NCI-H748 treated with DMSO at 0.1 percent for 48 hours (cell line): ENCODE measurements at regions not wholly inside any gene's neighbourhood (a gene's known extent, or its start where the extent isn't known, plus 50 kb on each side); places are given as distances from the start of the nearest gene placed in this dataset.

Experiments used
- DNase-seq: peaks from one replicate; lab custom pipeline; 2025; lab: John Stamatoyannopoulos, UW

GRCh38 chr14:97874394-97874793 is 1077.2 kb downstream of the VRK1 start:
- DNase-seq, result no peak

DNA sequence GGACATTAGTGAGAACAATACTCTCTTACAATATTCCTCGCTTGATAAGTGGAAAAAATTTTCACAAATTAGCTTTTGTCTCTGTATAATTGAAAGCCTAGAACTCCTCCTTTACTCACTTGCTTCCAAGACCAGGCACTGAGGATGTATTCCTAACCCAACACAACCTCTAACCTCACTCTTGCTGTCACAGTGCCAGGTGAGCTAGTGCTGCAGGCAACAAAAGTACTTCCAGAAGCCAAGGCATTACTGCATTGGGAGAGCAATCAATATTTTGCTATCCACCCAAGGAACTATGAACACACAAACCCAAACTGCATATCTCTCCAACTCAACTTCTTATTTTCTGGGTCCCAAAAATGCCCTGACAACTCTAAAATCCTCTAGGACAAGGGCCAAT is 1081.0 kb downstream of the VRK1 start:
- no peak for DNase-seq

GRCh38 chr14:97878727-97879126 is 1081.5 kb downstream of the VRK1 start:
- DNase-seq, result no peak

DNA sequence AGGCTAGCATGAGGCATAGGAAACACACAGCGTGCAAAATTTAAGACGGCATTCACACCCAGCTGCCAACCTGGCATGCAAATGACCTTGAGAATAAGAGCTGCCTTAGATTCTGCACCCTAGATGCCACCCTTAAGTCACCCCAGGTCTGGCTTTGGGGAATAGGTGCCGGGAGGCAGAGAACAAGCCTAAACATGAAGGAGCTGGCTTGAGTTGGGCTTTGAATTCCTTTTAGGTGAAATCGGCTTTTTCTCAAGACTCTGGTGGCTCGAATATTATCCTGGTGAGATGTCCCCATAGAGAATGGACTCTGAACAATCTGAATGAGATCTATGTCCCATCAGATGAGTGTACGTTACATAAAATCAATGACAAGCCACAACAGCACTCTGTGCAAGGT is 1090.5 kb downstream of the VRK1 start:
- no peak for DNase-seq

DNA sequence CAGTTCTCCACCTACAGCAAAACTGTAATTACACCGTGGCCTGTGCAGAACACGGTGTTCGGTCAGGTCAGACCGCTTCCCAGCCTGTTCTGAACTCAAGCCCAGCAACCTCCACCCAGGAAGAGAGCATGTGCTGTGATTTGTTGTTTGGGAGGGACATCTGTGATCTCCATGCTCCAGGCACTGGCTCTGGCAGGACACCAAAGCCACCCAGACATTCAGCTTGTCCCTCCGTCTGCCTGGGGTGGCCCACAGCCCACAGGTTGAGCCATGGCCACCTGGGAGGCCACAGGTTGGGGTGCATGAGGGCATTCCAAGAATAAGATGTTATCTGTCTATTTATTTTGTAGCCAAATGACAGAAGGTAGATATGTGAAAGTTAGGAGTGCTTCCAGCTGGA is 1091.1 kb downstream of the VRK1 start:
- no peak for DNase-seq

DNA sequence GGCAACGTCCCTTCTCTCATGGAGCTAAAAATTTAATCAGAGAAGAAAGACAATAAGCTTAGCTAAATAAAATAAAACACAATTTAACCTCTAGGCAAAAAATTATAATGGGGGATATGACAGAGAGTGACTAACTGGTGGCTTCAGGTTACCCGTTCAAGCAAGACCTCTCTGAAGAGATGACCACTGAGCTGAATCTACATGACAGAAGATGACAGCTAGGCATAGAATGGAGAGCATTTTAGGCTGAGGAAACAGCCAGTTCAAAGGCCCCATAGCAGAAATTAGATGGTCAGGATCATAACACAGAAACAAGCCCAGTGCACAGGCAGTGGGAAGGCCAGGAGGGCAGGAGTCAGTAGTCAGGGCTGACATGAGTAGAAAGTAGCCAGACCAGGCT is 1094.3 kb downstream of the VRK1 start:
- no peak for DNase-seq

GRCh38 chr14:97894552-97894951 is 1097.4 kb downstream of the VRK1 start:
- DNase-seq, result no peak

- DNase-seq, result no peak
Measured at GRCh38 chr14:97900196-97900854, 1103.1 kb downstream of the VRK1 start.

GRCh38 chr14:97902630-97903029 is 1105.4 kb downstream of the VRK1 start:
- no peak for DNase-seq

- DNase-seq, result no peak
Measured at GRCh38 chr14:97903821-97904220, 1106.6 kb downstream of the VRK1 start.

DNA sequence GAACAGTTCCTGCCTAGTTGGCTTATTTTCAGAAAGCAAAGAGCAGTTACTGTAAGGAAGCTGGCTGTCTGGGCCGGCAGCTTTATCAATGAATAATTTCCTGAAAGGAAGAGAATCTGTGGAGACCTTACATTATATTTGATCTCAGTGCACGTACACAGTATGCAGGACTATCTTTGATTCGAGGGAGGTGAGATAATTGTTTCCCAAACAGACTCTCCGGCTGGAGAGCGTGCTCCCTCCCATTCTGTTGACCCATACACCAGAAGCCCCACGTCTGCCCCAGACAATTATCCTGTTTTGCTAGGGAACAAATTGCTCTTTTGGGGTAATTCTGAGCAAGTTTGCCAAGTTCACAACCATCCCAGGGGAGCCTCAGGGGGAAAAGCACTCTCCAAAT is 1115.0 kb downstream of the VRK1 start:
- peak; percentile 40 for DNase-seq

- DNase-seq, result no peak
Measured at GRCh38 chr14:97916100-97916499, 1118.9 kb downstream of the VRK1 start.

- DNase-seq, result no peak
Measured at GRCh38 chr14:97916669-97917568, 1119.7 kb downstream of the VRK1 start.

DNA sequence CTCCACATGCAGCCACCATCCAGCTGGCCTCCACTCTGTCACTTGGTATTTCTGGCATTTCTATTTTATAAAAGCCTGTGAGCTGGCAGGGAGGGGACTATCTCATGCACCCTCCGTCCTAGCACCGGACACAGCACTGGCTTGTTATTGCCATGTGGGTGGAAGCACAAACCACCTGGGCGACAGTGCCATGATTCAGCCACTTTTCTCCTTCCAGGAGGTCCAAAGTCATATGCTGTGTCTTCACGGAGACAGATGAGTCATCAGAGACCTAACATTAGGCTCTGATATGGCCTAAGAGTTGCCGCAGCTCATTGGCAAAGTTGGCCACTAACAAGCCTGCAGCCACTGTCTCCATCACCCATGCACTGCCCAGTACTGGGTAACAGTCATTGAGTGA is 1123.0 kb downstream of the VRK1 start:
- no peak for DNase-seq

- no peak for DNase-seq
Measured at GRCh38 chr14:97921296-97921695, 1124.1 kb downstream of the VRK1 start.

DNA sequence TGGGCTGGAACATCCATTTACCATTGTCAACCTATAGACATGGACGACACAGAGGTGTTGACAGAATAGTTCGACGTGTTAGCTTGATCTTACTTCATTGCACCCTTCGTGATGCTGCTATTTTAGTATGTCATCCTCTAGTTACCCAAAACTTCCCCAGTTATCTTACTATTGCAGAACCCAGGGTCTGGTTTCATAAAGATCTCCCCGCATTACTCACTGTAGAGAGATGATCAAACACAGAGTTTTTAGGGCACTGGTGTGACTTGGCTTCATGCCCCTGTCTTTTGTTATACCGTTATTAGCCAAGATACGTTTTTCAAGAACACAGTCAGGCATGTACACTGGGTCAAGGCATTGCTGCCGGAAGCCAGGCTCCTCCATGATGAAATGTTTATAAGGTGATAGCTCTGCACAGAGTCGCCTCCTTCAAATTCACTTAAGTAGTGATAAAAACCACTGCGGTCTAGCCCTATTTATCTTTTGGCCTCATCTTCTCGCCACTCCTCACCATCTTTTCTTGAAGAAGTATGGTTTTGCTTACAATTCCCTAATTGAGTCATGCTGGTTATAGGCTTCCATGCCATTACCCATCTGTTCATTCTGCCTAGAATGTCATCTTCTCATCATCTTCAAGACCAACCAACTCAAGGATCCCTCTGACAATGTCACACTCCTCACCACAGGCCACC is 1127.9 kb downstream of the VRK1 start:
- DNase-seq, result no peak

GRCh38 chr14:97930166-97930565 is 1133.0 kb downstream of the VRK1 start:
- DNase-seq, result no peak

- DNase-seq, result no peak
Measured at GRCh38 chr14:97931273-97931672, 1134.1 kb downstream of the VRK1 start.

GRCh38 chr14:97942921-97943320 is 1145.7 kb downstream of the VRK1 start:
- DNase-seq, result no peak

DNA sequence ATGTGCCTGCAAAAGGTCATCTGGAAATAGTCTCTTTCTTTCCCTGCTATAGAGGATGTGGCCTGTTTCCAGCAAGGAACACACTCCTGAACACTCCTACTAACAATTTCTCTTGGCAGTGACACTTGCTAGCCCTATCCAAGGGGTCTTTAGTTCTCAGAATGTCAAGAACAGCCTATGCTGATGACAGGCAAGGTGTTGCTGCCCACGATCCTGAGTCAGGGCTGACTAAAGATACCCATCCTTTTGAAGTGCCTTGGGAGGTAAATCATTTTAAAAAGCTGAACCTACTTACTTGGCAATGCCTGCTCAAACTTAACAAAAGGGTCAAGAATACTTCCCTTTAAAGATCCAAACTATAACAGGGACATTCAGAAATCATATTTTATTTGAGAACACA is 1146.4 kb downstream of the VRK1 start:
- DNase-seq, result no peak

GRCh38 chr14:97944380-97944779 is 1147.2 kb downstream of the VRK1 start:
- DNase-seq, result no peak

DNA sequence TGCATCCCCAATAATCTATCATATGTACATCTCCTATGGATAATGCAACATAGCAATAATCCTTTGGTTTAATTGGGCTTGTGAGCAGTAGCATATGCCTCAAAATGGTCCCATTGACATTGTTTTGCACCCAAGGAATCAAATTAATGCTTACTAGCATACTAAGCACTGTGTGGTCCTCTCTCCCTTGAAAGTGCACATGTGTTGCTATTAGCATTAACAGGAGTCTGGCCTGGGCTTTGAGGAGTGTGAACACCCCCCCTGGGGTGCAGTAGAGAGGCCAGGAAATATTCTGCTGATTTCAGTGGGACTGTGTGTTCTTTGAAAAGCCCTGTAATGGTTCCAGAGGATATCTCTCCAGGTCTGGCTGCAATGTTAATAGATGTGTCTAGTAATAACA is 1148.4 kb downstream of the VRK1 start:
- no peak for DNase-seq

DNA sequence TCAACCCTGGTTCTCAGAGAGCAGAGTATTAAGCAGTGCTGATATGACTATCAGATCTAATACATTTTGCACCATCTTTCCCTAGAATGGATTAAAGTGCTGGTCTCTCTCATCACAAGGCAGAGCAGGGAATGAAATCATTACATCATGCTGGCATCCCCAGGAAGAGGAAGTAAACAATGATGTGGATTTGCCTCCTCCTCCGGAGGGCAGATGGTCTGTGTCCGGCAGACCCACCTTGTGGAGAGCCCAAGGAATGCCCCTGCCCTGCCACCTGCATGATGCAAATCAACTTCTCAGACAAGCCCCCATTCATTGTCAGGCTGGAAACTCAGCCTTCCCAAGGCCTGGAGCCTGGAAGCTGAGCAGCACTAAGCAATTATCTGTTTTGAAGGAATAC is 1149.1 kb downstream of the VRK1 start:
- DNase-seq, result peak; percentile 48
